DOHH2 (cell line): ENCODE measurements at regions not wholly inside any gene's neighbourhood (a gene's known extent, or its start where the extent isn't known, plus 50 kb on each side); places are given as distances from the start of the nearest gene placed in this dataset.

Experiments
- H3F3A ChIP-seq: fragments of 200-600 bp; sonication (generic), shearing (Covaris generic); 2 replicates; pipeline ENCODE4 v1.6.0; 2016; ENCODE audit warnings: antibody characterized with exemption, mild to moderate bottlenecking; ENCODE audit not compliant: control insufficient read depth, insufficient read depth
- H3K27ac ChIP-seq: fragments of 200-600 bp; sonication (generic); 2 replicates; pipeline ENCODE4 v1.5.1; 2014; ENCODE audit warnings: low read depth, mild to moderate bottlenecking, low read length, moderate library complexity
- H3K27me3 ChIP-seq: fragments of 200-600 bp; sonication (generic); 2 replicates; pipeline ENCODE4 v1.6.1; 2014; ENCODE audit warnings: mild to moderate bottlenecking, low read length, mixed read lengths; ENCODE audit not compliant: control insufficient read depth
- H3K36me3 ChIP-seq: fragments of 200-600 bp; sonication (generic); 2 replicates; pipeline ENCODE4 v1.6.1; 2014; ENCODE audit warnings: mild to moderate bottlenecking, low read length, moderate library complexity, mixed read lengths; ENCODE audit not compliant: control insufficient read depth
- H3K4me1 ChIP-seq: fragments of 200-600 bp; sonication (generic); 2 replicates; pipeline ENCODE4 v1.6.1; 2014; ENCODE audit warnings: mild to moderate bottlenecking, low read length, mixed read lengths; ENCODE audit not compliant: control insufficient read depth
- H3K4me2 ChIP-seq: fragments of 200-600 bp; sonication (generic); 2 replicates; pipeline ENCODE4 v1.6.0; 2014; ENCODE audit warnings: mild to moderate bottlenecking, low read length, moderate library complexity
- H3K4me3 ChIP-seq: fragments of 200-600 bp; sonication (generic); 2 replicates; pipeline ENCODE4 v1.5.1; 2014; ENCODE audit warnings: mild to moderate bottlenecking, low read length, mixed read lengths
- H3K79me2 ChIP-seq: fragments of 200-600 bp; sonication (generic); 2 replicates; pipeline ENCODE4 v1.6.1; 2014; ENCODE audit warnings: mild to moderate bottlenecking, low read length, mixed read lengths; ENCODE audit not compliant: control insufficient read depth
- H3K9me2 ChIP-seq: fragments of 200-600 bp; sonication (generic); replicated peaks from 2 replicates; pipeline ENCODE4 v1.6.1; 2014; ENCODE audit warnings: mild to moderate bottlenecking, low read length, mixed read lengths; ENCODE audit not compliant: control insufficient read depth
- H3K9me3 ChIP-seq: fragments of 200-600 bp; sonication (generic); 2 replicates; pipeline ENCODE4 v1.6.1; 2014; ENCODE audit warnings: antibody characterized with exemption, low read length, mixed read lengths; ENCODE audit not compliant: control insufficient read depth, insufficient read depth
- H4K20me1 ChIP-seq: fragments of 200-600 bp; sonication (generic); 2 replicates; pipeline ENCODE4 v1.6.0; 2014; ENCODE audit warnings: low read depth, mild to moderate bottlenecking, antibody characterized with exemption, low read length, moderate library complexity; ENCODE audit not compliant: control insufficient read depth, insufficient read depth
- CTCF ChIP-seq: fragments of 200-600 bp; sonication (generic); IDR thresholded peaks from one replicate; pipeline ENCODE4 v1.5.1; 2014; ENCODE audit warnings: antibody characterized with exemption, mild to moderate bottlenecking, low read depth, low read length; ENCODE audit not compliant: poor library complexity, severe bottlenecking
- EZH2phosphoT487 ChIP-seq: fragments of 200-600 bp; sonication (generic); IDR thresholded peaks from 2 replicates; pipeline ENCODE4 v1.6.1; 2017; ENCODE audit warnings: borderline replicate concordance, mild to moderate bottlenecking, antibody characterized with exemption, low read length, moderate library complexity, mixed read lengths

GRCh38 chr2:144230448-144231085, 289.4 kb downstream of the ZEB2 start:
- Histone ChIP-seq H3K4me2 (peak overlapping the region; percentile 39), H3K79me2 (peaks cover 8% of the 10 kb centered on the region), H3K27me3 (no peaks in the 10 kb centered on the region), H3K4me1 (peaks cover 51% of the 10 kb centered on the region), H3K27ac (no peak overlapping the region), H3K9me2 (no peaks in the 10 kb centered on the region), H4K20me1 (no peaks in the 10 kb centered on the region), H3K4me3 (no peak overlapping the region), H3F3A (no peaks in the 10 kb centered on the region), H3K36me3 (peaks cover 11% of the 10 kb centered on the region), H3K9me3 (no peaks in the 10 kb centered on the region)
- TF ChIP-seq CTCF = no peak
- no peak for TF ChIP-seq EZH2phosphoT487

GRCh38 chr2:144230033-144230432, 289.9 kb downstream of the ZEB2 start:
- no peak for TF ChIP-seq CTCF
- no peak for TF ChIP-seq EZH2phosphoT487
- Histone ChIP-seq H3K4me3 (no peak overlapping the region), H3K4me2 (no peak overlapping the region), H3K27me3 (no peaks in the 10 kb centered on the region), H3K27ac (no peak overlapping the region), H3F3A (no peaks in the 10 kb centered on the region), H3K9me2 (no peaks in the 10 kb centered on the region), H3K79me2 (peaks cover 5% of the 10 kb centered on the region), H4K20me1 (no peaks in the 10 kb centered on the region), H3K4me1 (peaks cover 47% of the 10 kb centered on the region), H3K36me3 (peaks cover 11% of the 10 kb centered on the region), H3K9me3 (no peaks in the 10 kb centered on the region)

- H3K9me2 ChIP-seq = no peaks in the 10 kb centered on the region
- TF ChIP-seq EZH2phosphoT487 = no peak
- no peak for TF ChIP-seq CTCF
- H3K4me2 ChIP-seq = no peak overlapping the region
- H3K27ac ChIP-seq = no peak overlapping the region
- H3K36me3 ChIP-seq = peaks cover 6% of the 10 kb centered on the region; the same call in 1 of the 2 replicates
- no peaks in the 10 kb centered on the region for H3K27me3 ChIP-seq
- H3F3A ChIP-seq = no peaks in the 10 kb centered on the region
- no peak overlapping the region for H3K4me3 ChIP-seq
- no peaks in the 10 kb centered on the region for H3K9me3 ChIP-seq
- H3K79me2 ChIP-seq = peaks cover 5% of the 10 kb centered on the region
- H3K4me1 ChIP-seq = peaks cover 39% of the 10 kb centered on the region
- no peaks in the 10 kb centered on the region for H4K20me1 ChIP-seq
These were observed 290.6 kb downstream of the ZEB2 start for GRCh38 chr2:144229296-144229695.
